Activated T-helper 1 cell treated with anti-CD3 and anti-CD28 coated beads, Interleukin-2, amount 50 U/mL, for 16 hours (primary cell): ENCODE measurements at regions not wholly inside any gene's neighbourhood (a gene's known extent, or its start where the extent isn't known, plus 50 kb on each side); places are given as distances from the start of the nearest gene placed in this dataset.

Experiments
- DNase-seq, 2 donors: peaks; one replicate each; pipeline ENCODE4 v3.0.0-alpha.2; 2020; ENCODE audit warnings: low read depth in 1 of 2, low spot score in 1 of 2

DNA sequence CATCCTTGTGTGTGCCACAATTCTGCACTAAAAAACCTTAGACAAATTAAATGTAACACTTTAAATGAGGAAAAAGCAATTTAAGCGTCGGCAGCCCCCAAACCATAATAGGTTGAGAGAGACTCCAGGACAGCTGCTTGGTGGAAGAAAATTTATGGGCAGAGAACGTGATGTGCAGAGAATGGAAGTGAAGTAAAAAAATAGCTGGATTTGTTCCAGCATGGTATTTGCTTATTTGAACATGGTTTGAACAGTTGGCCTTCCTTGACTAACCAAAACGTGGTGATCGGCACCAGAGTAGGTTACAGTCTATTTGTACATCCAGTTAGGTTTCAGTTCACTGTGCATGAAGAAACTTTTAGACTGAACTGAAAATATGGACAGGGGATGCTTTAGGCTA lies 343.0 kb upstream of the CPEB2 start:
- DNase-seq: no peak

GRCh38 chr4:14667624-14668151 lies 334.6 kb upstream of the CPEB2 start:
- DNase-seq: no peak

- DNase-seq: no peak
These were observed 334.0 kb upstream of the CPEB2 start for GRCh38 chr4:14668296-14668695.

DNA sequence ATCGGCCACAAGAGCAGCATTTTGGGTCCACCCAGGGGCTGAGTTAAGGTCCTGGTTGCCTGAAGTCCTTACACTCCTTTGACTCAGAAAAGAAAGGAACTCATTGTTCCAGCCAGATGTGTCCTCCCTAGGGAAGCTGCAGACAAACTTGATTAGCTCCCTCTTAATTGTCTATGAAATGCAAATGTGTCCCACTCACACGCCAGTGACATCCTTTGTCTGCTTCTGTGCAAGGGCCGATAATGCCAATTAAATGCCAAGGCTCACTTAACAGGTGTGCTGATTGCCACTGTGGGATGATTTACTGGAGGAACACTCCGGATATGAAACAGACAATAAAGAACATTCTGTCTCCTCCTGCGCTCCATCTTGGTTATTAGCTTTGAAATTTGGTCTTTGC lies 332.9 kb upstream of the CPEB2 start:
- no peak for DNase-seq

- no peak for DNase-seq
These were observed 331.1 kb upstream of the CPEB2 start for GRCh38 chr4:14671146-14671545.

DNA sequence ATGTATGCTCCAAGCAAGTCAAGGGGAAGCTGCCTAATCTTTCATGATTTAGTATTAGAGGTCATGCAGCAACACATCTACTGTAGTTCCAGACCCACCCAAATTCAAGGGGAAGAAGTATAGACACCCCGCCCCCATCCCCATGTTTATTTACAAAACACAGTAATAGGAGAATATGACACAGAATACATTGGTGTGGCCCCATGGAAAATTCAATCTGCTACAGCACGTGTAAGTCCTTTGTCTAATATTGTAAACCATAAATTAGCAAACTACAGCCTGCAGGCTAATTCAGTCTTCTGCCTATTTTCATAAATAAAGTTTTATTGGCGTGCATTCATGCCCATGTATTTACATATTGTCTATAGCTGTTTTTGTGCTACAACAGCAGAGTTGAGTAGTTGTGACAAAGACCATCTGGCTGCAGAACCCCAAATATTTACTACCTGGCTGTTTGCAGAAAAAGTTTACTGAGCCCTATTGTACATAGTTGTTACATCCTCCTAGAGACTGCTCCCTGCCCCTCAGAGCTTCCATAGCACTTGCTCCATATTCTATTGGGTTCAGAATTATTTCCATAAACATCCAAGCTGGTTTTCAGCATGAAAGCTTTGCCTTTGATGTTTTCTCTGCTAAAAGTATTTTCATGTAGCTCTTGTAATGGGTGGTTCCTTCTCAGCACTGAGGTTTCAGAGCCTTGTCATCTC lies 326.8 kb upstream of the CPEB2 start:
- DNase-seq: no peak

DNA sequence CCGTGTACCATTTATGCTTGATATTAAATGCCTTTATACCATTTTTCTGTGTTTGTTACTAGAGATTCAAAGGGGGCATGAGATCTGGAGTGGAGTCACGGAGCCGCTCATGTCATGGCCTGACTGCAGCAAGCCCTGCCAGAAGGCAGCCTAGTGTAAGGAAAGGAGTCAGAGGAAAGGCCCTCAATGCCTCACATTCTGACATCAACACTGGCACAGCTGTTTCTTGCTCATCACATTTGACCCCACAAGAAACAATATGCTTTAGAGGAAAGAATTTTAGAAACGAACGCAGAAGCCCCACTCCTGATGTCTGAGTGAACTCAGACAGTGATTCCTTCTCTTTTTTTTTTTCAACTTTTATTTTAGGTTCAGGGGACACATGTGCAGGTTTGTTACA lies 322.4 kb upstream of the CPEB2 start:
- no peak for DNase-seq

- DNase-seq: no peak
These were observed 321.0 kb upstream of the CPEB2 start for GRCh38 chr4:14681330-14681729.

DNA sequence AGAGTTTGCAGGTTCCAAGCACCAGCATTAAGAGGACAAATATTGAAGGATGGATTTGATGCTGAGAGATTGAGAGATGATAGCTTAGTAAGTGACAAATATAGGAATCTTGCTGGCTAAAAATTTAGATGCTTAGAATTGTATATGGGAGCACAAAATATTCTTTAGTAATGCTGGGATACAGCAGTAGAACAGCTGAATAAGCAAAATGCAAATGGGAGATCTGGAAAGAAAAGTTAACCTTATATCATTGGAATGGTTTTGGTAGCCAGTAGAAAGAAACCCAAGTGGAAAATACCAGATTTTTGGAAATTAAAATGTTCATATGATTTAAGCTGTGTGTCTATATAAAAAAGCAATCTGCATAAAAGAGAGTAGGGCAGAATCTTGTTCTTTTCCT lies 308.6 kb upstream of the CPEB2 start:
- no peak for DNase-seq

DNA sequence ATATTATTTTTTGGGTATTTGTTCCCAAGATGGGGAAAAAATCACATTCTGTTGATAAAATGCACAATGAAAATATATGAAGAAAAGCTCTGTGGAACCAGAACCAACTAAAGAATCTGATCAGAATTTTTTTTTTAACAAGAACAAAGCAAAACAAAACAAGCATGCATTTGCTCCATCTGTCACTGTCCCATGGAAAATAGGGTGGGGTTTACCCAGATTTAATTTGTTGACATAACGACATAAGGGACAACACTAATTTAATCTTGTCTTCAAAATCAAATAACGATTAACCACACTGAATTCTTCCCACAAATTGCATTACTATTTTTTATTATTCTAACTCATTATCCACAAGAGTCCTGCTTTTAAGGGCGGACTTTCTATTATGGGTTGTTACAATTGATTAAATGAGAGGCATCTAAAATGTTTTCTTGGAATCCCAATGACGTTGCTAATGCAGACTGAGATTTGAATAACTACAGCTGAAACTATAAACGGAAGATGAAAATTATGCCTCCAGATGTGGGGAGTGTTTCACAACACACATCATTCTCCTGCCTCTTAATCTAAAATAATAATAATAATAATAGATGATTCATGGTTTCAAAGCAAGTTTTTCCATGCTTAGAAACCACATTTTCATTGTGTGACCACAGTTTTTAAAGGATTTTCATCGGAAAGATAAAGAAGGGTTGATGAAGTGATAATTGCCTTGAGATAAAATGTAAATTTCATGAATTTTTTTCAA lies 307.0 kb upstream of the CPEB2 start:
- no peak for DNase-seq

GRCh38 chr4:14700083-14700482 lies 302.2 kb upstream of the CPEB2 start:
- DNase-seq: no peak

GRCh38 chr4:14700544-14700943 lies 301.7 kb upstream of the CPEB2 start:
- DNase-seq: no peak

DNA sequence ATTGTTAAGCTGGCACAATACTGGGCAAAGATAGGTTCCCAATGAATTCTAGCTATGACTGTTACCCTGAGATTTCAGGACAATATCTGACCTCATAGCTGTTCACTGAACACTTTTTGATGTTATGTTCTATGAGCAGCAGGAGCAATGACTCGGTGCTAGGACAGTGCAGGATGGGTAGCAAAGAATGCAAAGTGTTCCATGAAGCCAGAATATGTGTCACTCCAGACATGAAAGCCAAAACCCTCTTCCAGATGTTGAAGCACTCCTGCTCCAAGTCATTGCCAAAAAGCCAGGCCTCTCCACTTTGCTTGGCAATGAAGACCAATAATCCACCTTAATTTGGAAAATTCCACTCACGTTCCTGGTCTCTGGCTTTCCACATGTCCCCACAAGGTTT lies 300.9 kb upstream of the CPEB2 start:
- DNase-seq: no peak

GRCh38 chr4:14701896-14702295 lies 300.4 kb upstream of the CPEB2 start:
- DNase-seq: no peak

GRCh38 chr4:14708574-14708973 lies 293.7 kb upstream of the CPEB2 start:
- no peak for DNase-seq

DNA sequence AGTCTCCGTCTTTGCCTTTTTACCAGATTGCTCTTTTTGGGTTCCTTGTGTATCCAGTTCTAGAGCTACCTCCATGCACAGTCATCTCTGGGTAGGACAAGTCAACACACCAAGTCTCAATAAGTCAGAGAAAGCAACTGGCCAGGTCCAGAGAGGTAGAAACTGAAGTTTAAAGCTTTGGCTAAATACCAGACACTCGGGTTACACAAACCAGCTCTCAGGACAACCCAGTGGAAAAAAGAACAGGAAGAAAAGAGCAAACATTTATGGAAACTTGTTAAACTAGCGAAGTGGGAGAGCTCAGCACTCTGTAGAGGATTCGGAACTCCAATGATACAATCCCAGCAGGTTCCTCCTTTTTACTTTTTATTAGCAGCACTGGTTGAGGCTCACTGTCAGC lies 291.0 kb upstream of the CPEB2 start:
- DNase-seq: no peak

GRCh38 chr4:14716691-14717090 lies 285.6 kb upstream of the CPEB2 start:
- DNase-seq: no peak

DNA sequence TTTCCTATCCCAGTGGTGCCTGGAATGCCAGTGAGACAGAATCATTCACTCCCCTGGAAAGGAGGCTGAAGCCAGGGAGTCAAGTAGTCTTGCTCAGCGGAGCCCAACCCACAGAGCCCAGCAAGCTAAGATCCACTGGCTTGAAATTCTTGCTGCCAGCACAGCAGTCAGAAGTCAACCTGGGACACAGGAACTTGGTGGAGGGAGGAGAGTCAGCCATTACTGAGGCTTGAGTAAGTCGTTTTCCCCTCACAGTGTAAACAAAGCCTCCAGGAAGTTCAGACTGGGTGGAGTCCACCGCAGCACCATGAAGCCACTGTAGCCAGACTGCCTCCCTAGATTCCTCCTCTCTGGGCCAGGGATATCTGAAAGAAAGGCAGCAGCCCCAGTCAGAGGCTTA lies 283.2 kb upstream of the CPEB2 start:
- no peak for DNase-seq

GRCh38 chr4:14726441-14726840 lies 275.8 kb upstream of the CPEB2 start:
- no peak for DNase-seq

DNA sequence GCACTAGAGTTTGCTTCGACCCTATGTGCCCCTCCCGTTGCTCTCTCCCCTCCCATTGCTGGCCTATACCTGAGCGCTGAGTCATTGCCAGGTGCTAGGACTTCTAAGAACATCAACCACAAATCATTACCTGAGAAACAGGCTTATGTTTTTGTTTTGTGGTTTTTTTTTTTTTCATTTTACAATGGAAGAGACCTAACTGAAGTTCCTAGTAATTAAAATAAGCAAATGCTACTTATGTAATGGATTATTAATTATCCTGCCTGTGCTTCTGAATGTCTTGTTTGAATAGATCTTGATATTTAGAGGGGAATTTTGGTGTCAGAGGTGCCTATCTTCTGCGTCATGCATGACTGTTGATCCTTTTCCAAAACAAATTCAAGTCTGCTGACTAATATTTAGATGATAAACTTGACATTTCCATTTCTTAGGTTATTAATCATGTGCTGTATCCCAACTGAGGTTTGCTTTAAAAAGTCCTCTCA lies 275.4 kb upstream of the CPEB2 start:
- no peak for DNase-seq

DNA sequence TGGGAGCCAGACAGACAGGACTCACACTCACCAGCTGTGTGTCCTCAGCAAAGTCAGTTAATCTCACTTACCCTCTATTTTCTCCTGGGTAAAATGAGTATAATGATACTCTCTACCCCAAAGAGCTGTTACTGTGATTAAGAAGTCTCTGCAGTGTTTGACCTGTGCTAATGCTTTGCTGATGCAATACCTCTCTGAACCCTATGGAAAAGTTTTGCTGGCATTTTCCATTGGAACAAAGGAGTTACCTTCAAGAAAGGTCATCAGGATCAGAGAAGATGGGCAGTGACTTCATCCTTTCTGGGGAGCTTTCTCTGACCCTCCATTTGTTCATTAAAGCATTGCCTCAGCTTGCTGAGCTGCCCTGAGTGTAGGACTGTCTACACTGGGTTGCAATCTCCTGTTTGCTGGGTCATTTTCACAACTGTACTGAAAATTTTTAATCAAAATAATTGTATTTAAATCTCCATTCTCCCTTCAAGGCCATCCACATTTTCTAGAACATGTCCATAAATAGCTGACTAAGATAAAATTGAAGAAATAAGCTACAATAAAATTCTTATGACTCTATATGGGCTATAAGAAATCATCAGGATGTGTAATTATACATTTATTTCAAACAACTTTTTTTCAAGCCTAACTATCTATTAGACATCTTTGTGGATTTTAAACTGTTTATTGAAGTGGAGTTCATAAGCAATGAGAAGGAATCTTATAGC lies 272.8 kb upstream of the CPEB2 start:
- no peak for DNase-seq

GRCh38 chr4:14742054-14742453 lies 260.2 kb upstream of the CPEB2 start:
- DNase-seq: no peak
